Lower lobe of right lung (tissue), 2 donors: ENCODE measurements at regions not wholly inside any gene's neighbourhood (a gene's known extent, or its start where the extent isn't known, plus 50 kb on each side); places are given as distances from the start of the nearest gene placed in this dataset.
"Not testable (repeated sequence)": the region's sequence is repeated elsewhere in the genome, so short reads cannot be mapped to it uniquely, and the experiment has no call there.

Experiments used
- ATAC-seq, 2 donors: fragments of 200-7000 bp; cut with Tn5 transposase; one replicate each; pipeline ENCODE4 v1.9.1; 2020 to 2022; ENCODE audit warnings: mild to moderate bottlenecking in 2 of 2, moderate library complexity in 2 of 2
- DNase-seq: peaks from one replicate; pipeline ENCODE4 v3.0.0-alpha.2; 2020
- H3K27ac ChIP-seq: fragments of 200-600 bp; one replicate; pipeline ENCODE4 v1.8.0; 2022
- H3K27me3 ChIP-seq: fragments of 200-600 bp; one replicate; pipeline ENCODE4 v1.8.0; 2022; ENCODE audit warnings: low read depth
- H3K36me3 ChIP-seq: fragments of 200-600 bp; one replicate; pipeline ENCODE4 v1.8.0; 2022; ENCODE audit warnings: mild to moderate bottlenecking
- H3K4me1 ChIP-seq: fragments of 200-600 bp; one replicate; pipeline ENCODE4 v1.8.0; 2022
- H3K4me3 ChIP-seq: fragments of 200-600 bp; one replicate; pipeline ENCODE4 v1.8.0; 2022; ENCODE audit warnings: mild to moderate bottlenecking
- H3K9me3 ChIP-seq: fragments of 200-600 bp; one replicate; pipeline ENCODE4 v1.8.0; 2022
- intact Hi-C: fragments of 100-400 bp; cut with DNase I; formaldehyde crosslinking; loops from one replicate; pipeline ENCODE4 v1.11.0; 2022
- TF ChIP-seq, protein P1 (sequence below): fragments of 200-600 bp; IDR thresholded peaks from one replicate; pipeline ENCODE4 v1.8.0; 2022; ENCODE audit warnings: antibody characterized with exemption, mild to moderate bottlenecking
- donor health status: DM: no; HTN: yes; CAD: no; lungs with severe emphysema.

DNA sequence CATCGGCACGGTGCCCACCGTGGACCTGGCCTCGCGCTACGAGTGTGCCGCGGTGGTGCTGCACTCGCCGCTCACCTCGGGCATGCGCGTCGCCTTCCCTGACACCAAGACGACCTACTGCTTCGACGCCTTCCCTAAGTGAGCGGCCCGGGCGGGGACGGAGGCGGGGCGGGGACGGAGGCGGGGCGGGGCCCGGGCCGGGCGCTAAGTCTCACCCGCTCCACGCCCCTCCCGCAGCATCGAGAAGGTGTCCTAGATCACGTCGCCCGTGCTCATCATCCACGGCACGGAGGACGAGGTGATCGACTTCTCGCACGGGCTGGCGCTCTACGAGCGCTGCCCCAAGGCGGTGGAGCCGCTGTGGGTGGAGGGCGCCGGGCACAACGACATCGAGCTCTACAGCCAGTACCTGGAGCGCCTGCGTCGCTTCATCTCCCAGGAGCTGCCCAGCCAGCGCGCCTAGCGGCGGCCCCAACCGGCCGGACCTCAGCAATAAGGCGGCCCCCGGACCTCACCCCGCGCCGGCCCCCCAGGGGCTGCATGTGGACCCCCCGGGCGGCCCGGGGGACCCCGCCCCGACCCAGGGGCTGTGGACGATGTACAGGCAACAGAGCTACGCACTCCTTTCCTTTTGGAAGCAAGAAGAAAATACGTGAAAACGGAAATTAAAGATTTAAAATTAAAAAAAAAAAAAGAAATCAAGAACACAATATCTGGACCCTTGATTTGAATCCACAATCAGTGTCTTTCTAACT is 198.8 kb downstream of the USP22 start:
- intact Hi-C loops, H3K9me3 ChIP-seq, DNase-seq, H3K36me3 ChIP-seq, H3K27ac ChIP-seq, H3K4me1 ChIP-seq: not testable (repeated sequence)
- Histone ChIP-seq H3K27me3 (peaks cover 39% of the 10 kb centered on the region), H3K4me3 (peak overlapping the region; percentile 17)
- peak; percentile 57 to 59 for ATAC-seq

DNA sequence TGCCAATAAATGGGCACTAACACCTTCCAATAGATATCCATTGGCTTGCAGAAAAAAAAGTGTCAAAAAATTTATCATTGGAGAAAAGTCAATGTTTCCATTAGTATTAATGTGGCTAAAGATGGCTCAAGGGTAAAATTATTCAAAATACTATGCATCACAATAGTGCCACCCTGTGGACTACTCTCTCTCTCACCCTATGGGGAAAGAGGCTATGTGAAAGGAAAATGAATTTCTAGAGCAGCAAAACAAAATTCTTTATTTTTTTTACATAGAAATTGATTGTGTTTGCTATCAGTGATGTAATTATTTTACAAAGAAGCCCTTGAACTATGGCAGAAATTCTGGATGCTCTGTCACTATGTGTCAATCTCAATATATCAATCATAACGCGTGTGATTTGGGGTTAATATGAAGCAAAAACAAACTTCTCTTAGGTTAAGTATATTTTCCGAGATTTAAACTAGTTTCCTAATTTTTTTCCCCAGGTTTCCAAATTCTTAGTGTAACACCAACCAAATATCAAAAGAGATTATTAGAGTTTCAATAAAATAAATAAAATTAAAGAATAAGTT is 193.9 kb downstream of the USP22 start:
- ATAC-seq, H3K9me3 ChIP-seq, H3K36me3 ChIP-seq, H3K27ac ChIP-seq, H3K4me3 ChIP-seq, DNase-seq, intact Hi-C loops, H3K4me1 ChIP-seq: not testable (repeated sequence)
- H3K27me3 ChIP-seq, result peaks cover 44% of the 10 kb centered on the region
- TF ChIP-seq, protein P1, sequence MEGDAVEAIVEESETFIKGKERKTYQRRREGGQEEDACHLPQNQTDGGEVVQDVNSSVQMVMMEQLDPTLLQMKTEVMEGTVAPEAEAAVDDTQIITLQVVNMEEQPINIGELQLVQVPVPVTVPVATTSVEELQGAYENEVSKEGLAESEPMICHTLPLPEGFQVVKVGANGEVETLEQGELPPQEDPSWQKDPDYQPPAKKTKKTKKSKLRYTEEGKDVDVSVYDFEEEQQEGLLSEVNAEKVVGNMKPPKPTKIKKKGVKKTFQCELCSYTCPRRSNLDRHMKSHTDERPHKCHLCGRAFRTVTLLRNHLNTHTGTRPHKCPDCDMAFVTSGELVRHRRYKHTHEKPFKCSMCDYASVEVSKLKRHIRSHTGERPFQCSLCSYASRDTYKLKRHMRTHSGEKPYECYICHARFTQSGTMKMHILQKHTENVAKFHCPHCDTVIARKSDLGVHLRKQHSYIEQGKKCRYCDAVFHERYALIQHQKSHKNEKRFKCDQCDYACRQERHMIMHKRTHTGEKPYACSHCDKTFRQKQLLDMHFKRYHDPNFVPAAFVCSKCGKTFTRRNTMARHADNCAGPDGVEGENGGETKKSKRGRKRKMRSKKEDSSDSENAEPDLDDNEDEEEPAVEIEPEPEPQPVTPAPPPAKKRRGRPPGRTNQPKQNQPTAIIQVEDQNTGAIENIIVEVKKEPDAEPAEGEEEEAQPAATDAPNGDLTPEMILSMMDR, result peak; percentile 31

DNA sequence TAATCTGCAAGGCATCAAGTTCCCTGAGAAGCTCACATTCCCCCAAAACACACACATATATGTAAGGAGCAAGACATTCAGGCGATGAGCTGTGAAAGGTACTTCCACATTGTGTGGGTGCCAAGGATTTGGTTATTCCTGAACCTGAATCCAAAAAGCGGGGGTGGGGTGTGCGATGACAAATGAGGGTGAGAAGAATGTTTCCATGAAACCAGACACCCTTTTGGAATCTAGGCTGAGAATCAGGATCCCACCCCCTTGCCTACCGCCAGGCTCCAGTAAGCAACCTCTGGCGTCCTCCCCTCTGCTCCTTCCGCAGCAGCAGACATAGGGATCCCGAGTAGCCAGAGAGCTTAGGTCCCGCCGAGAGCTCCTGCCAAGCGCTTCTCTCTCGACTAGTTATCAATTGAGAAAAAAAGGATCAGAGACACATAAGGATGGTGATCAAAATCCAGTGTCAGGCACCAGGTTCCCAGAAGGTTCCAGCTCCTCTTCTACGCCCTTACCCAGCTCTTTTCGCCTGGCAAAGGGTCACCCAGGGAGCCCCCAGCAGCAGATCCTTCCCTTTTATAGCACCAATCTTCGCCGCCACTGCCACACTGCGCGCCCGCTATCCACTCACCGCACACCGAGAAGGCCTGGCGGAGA is 191.1 kb downstream of the USP22 start:
- intact Hi-C loops, H3K27ac ChIP-seq, DNase-seq, ATAC-seq, H3K4me1 ChIP-seq, H3K4me3 ChIP-seq, H3K36me3 ChIP-seq, H3K9me3 ChIP-seq: not testable (repeated sequence)
- H3K27me3 ChIP-seq, result peaks cover 47% of the 10 kb centered on the region

DNA sequence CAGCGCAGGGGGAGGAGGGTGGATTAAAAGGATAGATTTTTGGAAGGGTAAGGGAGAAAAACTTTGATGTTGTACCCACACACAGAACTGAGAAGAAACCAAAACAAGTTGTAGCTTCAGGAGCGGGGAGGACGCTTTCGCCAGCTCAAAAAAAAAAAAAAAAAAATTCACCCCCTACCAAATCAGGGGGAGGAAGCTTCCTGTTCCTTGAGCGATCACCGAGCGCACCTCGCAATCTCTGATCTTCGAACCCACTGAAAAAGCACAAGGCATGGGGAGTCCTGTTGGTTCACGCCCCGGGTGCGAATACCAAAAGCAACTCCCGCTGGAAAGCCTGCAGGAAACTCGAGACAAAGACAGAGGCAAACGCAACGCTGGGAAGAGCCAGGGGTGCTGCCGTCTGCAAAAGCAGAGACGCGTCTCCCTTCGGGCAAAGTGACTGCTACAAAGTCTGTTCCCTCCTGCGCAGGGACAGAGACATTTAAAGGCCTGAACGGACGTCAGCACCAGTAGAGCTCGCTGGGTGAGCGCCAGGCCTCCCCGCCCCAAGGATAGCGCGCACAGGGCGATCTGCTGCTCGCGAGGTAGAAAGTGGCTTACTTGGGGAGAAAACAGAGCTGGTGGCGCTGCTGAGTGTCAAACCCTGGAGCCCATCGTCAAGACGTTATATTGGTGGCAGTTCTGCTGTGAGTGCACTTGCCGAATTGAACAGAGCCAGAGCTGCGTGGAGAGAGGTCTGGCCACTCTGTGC is 190.4 kb downstream of the USP22 start:
- ATAC-seq, result no peak

DNA sequence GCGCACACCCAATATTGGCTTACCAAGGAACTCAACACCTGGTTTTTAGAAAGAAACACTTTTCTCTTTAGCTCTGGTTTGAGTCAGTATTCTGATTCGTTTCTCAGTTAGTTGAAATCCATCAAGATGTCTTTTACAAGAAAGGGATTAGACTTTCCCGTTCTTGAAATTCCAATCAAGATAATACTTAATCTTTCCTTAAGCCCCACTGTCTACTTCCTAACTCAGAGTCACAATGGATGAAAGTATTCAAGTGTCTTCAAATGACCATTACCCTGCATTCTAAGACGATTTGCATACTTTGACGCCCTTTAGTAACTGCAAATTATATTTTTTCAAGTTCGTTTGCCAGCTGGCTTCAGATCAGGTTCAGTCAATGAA is 189.8 kb downstream of the USP22 start:
- Histone ChIP-seq H3K4me3 (no peak overlapping the region), H3K4me1 (no peaks in the 10 kb centered on the region), H3K27ac (no peak overlapping the region), H3K36me3 (no peaks in the 10 kb centered on the region), H3K27me3 (peaks cover 44% of the 10 kb centered on the region), H3K9me3 (no peaks in the 10 kb centered on the region)
- intact Hi-C loops, result no loop called here
- TF ChIP-seq, protein P1, result no peak
- DNase-seq (no peak), ATAC-seq (no peak)

More for the DNA sequence above, 190.4 kb downstream of the USP22 start:
- H3K36me3 ChIP-seq, result no peaks in the 10 kb centered on the region
- intact Hi-C loops, result no loop called here
- H3K9me3 ChIP-seq, result no peaks in the 10 kb centered on the region
- no peak for DNase-seq
- H3K4me3 ChIP-seq, result peak overlapping the region; percentile 4
- no peaks in the 10 kb centered on the region for H3K4me1 ChIP-seq
- peaks cover 44% of the 10 kb centered on the region for H3K27me3 ChIP-seq
- TF ChIP-seq, protein P1, result no peak
- no peak overlapping the region for H3K27ac ChIP-seq

DNA sequence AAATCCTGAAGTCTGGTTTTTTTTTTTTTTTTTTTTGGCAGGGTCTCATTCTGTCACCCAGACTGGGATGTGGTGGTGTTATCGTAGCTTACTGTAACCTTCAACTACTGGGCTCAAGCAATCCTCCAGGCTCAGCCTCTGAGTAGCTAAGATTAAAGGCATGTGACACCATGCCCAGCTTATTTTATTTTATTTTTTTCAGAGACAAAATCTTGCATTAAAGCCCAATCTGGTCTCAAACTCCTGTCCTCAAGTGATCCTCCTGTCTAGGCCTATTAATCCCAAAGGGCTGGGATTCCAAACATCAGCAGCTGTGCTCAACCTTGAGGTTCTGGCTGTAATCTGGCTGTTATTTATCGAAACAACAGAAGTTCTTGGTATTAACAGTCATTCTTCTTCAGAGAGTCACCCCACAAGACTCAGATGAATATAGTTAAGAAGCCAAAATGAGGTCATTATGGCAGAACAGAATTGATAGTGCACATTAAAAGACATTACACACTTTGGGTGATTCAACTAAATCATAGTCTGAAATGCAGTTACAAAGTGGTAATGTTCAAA is 186.8 kb downstream of the USP22 start:
- H3K36me3 ChIP-seq, H3K27ac ChIP-seq, H3K4me1 ChIP-seq, H3K4me3 ChIP-seq, H3K9me3 ChIP-seq, DNase-seq, ATAC-seq, intact Hi-C loops: not testable (repeated sequence)
- peaks cover 31% of the 10 kb centered on the region for H3K27me3 ChIP-seq

DNA sequence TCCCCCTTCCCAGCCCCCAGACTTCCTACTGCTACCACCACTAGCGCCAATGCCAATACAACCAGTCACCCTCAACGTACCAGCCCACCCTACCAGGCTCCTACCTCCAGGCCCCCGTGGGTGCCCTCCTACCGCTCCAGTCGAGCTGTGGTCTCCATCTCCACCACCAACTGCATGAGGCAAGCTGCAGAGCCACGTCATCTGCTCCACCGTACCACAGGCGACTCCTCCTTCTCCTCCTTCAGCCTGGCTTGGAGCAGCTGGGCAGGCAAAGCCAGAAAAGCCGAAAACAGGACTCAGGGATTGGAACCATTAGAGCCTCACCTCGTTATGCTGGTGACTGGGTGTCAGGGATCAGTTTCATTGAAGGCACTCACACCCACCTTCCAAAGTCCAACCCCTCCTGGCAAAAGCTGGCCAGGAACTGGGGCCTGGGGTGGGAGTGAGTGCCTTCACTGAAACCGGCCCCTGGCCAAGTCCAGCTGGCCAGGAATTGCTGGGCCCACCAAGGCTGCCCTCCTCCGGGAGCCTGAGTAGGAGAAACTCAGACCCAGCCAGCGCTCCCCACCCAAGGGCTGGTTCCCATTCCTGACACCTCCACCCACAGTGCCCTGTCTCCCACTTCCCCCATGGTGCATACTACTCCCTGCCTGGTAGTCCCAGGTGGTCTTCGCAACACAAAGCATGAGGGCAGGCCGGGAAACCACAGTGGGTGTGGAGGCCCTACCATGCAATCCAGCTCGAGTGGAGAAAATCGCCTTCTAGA is 176.2 kb downstream of the USP22 start:
- H3K9me3 ChIP-seq, H3K4me1 ChIP-seq, DNase-seq, H3K27me3 ChIP-seq, H3K4me3 ChIP-seq, H3K27ac ChIP-seq, H3K36me3 ChIP-seq, intact Hi-C loops, ATAC-seq: not testable (repeated sequence)

DNA sequence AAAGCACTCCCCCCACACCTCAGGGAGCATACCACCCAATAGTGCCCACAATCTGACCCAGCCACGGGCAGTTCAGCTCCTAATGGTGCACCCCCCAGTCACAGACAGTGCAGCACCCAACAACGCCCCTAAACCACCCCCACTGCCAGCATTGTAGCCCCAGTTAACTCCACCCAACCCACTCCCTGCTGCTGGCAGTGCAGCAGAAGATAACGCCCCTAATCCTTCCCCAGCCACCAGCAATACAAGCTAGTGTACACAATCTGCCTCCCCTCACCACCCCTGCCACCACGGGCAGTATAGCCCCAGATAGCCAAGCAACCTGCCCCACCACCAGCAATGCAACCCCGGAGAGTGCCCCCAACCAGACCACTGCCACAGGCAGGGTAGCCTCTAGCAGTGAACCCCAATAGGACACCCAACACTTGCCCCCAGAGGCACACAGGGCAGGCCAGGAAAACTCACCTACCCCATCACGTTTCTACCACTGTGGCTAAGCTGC is 175.3 kb downstream of the USP22 start:
- H3K27me3 ChIP-seq, DNase-seq, H3K9me3 ChIP-seq, H3K36me3 ChIP-seq, H3K4me1 ChIP-seq, H3K4me3 ChIP-seq, intact Hi-C loops, H3K27ac ChIP-seq, ATAC-seq: not testable (repeated sequence)

DNA sequence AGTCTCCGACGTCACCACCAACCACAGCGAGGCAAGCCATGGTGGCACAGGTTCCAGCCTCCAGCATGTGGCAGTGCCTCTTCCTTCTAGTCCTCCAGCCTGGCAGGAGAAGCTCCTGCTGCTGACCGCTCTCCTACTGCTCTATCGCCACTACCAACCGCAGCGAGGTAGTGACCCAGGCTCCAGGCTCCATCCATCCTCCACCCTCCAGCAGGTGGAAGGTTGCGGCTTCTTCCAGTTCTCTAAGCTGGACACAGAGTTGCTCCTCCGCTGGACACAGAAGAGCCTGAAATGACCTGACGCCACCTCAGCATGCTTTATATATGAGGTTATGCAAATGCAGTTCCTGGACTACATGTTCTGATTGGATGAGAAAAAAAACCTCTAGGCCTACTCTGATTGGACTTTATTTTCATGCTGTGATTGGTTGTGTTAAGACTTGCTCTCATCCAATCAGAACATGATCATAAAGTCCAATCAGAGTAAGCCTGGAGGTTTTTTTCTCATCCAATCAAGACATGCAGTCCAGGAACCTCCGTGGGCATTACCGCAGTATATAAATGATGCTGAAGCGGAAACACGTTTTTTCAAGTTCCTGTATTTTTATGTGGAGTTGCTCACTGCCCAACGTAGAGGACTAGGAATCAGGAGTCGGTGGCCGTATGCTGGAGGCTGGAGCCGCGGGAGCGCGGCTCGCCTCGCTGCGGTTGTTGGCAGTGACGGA is 174.7 kb downstream of the USP22 start:
- H3K9me3 ChIP-seq, DNase-seq, H3K27ac ChIP-seq, H3K4me3 ChIP-seq, H3K4me1 ChIP-seq, H3K27me3 ChIP-seq, ATAC-seq, H3K36me3 ChIP-seq, intact Hi-C loops: not testable (repeated sequence)
